HG03280 (cell line): ENCODE measurements at regions not wholly inside any gene's neighbourhood (a gene's known extent, or its start where the extent isn't known, plus 50 kb on each side); places are given as distances from the start of the nearest gene placed in this dataset.
A peak's percentile ranks its signal among the peaks of the same experiment; 100 is the strongest.
"Not testable (repeated sequence)": the region's sequence is repeated elsewhere in the genome, so short reads cannot be mapped to it uniquely, and the experiment has no call there.

Source experiments
- ATAC-seq: cut with Tn5 transposase; IDR thresholded peaks from one replicate; pipeline ENCODE4 v1.9.1; 2021; ENCODE audit warnings: mild to moderate bottlenecking, moderate library complexity; ENCODE audit not compliant: unreplicated experiment

DNA sequence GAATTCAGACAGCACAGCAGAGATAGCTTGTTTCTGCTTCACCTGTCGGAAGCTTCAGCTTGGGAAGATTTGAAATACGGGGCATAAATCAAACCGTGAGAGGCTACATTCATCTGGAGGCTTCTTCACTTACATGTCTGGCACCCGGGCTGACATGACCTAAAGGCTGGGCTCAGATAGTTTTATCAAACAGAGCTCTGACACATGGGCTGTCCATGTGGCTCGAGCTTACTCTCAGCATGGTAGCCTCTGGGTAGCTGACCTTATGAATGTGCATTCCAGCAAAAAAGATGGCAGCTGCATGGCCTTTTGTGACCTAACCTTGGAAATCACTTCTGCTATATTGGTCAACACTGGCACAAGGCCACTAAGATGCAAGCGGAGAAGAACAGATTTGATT, 414.5 kb downstream of the NDFIP2 start:
- ATAC-seq: no peak

DNA sequence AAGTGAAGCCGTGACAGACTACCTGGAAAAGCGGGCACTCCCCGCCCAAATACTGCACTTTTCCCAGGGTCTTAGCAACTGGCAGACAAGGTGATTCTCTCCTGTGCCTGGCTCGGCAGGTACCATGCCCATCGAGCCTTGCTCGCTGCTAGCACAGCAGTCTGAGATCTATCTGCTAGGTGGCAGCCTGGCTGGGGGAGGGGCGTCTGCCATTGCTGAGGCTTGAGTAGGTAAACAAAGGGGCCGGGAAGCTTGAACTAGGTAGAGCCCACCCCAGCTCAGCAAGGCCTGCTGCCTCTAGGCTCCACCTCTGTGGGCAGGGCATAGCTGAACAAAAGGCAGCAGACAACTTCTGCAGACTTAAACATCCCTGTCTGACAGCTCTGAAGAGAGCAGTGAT, 406.3 kb downstream of the NDFIP2 start:
- not testable (repeated sequence) for ATAC-seq

DNA sequence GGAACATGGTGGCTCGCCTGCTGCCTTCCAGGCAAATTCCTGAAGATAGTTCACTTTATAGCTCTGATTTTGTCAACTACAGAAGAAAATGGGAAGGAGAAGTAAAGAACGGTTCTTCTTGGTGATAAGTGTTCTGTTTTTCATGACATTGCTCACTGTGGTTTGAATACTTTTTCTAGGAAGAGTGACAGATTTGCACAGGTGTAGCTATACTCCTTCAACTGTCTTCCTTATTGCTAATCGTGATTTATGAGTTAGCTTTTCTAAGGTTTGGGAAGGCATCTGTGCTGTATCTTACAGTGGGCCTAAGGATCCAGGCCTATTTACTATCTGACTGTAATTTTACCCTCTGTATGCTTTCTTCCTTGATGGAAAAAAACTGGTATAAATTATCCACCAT, 405.6 kb downstream of the NDFIP2 start:
- ATAC-seq: no peak

DNA sequence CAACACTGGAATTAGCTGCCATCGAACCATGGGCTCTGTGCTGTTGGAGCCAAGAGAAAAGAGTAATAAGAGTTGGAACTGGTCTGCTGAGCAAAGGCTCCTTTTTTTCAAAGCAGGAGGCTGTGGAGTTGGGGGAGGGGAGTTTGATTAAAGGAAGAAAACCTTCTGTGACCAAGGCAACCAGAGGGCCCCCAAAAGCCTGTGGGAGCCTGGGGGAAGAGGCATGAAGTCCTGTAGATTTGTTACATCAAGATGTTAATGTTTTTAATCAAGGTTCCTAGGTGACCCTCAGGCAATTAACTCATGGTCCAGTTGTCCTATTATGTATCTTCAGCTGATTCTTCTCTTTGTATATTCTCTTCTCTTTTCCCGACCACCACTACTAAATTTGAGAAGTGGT, 403.9 kb downstream of the NDFIP2 start:
- ATAC-seq: no peak

DNA sequence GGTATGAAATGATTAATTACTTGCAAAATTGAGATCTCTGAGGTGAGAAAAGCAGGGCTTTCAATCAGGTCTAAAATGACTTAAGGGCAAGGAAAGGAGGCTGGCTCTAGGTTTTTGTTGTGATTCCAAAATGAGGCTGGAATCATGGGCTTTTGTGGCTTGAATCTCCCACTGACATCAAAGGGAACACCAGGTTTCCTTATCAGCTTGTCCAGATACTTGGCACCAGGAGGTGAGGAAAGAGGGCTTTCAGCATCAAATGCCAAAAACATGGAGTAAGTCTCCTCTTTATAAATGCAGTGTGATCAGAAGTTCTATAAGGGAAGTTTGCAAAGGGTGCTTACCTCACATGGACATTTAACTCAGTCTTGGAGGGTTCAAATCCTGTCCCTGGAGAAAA, 402.3 kb downstream of the NDFIP2 start:
- no peak for ATAC-seq

DNA sequence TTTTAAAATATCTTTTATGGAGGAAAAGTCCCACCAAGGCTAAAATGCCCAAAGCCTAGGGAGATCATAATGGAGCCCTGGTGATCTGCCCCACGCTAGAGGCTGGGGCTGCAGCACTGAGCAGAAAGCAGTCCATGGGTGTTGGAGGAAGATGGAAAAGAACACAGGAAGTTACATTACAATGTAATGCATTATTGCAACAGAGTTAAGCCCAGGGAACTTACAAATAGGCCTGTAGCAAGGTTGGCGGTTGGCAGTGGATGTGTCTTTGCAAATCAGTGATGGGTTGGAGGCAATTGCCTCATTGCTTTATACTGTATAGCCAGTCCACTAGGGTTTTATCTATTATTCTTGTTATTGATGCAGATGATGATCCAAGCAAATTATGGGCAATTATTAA, 399.9 kb downstream of the NDFIP2 start:
- no peak for ATAC-seq

DNA sequence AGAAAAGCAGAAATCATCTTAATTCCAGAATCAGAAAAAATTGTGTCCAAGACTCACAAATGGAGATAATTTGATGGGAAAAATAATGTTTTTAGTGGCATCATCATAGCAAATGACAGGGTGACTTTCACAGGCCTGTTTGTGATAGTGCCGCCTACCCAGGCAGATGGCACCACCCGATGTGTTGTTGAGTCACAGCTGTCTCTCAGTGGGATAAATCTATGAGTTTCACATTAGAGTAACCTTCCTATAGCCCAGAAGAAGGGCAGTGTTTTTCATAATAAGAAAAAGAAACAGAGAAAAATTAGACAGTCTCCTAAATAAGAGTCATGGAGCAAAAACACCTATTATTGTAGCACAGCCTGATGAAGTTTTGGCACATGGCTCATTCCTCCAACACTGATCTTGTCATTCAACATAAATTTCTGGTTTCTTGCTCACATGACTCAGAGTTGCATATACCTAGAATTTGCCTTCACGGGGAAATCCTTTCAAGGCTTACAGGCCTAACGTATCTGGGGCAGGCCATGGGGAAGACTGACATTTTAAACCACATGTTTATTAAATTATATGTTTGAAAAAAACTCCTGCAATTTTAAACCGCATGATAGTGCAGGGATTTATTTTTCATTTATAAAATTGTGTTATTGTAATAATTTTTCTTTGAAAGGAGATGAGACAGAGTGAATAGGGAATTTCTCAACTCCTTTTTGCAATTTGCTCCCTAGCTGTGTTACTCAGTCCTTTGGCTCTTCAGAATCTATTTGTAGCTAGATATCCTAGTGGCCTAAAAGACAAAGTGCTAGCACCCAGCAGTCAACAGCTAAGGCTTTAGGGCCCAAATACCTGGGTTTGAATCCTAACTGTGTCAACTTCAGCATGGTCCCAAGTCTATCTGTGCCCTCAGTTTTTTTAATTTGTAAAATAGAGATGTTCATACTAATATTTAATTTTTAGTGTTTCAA, 393.7 kb downstream of the NDFIP2 start:
- ATAC-seq: peak; percentile 51

DNA sequence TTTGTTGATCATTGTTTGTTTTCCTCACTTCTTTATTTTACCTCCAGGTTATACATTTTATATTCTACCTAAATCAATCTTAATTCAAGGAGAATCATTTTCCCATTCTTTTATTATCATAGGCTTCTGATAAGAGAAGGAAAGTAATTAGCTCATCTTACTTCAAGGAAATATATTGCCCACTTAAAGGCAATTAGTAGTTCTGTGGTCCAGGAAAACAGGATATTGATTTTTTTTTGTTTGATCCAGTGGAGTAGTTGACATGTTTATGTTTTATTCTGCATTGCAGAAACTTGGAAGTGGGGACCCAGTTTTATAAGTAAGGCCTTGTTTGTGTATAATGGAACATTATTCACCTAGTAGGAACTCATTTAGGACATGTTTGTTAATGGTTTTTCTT, 390.6 kb downstream of the NDFIP2 start:
- no peak for ATAC-seq

DNA sequence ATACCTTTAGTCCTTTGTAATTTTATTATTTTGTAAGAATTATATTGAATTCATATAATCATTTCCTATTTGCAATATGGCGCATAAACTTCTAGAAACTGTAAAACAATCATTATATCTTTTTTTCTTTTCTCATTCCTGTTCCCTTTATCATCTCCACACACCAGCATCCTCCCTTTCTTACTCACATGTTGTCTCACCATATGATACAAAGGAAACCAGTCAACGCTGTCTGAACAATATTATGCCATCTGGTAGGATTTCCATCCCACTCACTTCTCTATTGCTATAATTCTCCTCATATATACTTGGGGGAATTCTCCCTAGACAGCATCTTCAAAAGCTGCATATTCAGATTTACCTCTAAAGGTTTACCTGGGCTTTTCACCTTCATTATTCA, 389.8 kb downstream of the NDFIP2 start:
- no peak for ATAC-seq

DNA sequence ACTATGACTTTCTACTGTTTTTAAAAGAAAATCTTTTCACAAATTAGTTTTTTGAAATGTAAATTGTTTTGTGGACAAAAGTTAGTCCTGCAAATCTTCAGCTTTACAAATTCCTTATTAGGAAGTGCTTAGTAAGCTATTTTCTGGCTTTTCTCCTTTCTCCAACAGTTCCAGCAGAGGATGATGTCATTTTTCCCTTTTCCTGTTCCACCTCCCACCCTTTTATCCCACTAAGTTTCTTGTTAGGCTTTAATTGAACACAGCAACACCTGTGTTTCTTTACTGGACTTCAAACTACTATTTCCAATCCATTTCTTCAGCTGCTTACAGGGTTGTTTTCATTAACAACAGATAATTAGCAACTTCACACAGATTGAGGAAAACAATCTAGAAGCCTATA, 389.2 kb downstream of the NDFIP2 start:
- ATAC-seq: no peak

DNA sequence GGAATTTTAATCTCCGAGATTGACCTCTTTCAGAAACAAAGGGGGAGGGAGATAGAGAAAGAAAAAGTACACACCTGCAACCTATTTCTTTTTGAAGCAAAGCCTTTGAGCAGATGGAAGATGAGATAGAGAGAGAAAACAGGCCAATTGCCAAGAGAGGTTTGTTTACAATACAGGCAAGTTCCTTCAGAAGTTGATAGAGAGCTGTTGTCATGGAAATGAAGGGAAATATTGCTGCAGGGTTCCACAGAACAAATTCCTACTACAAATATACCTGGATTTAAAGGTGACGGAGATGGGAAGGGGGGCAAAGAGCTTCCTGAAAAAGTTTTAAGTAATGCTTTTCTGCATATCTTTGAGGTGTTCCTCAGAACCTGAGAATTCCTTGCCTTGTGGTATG, 388.4 kb downstream of the NDFIP2 start:
- ATAC-seq: no peak

DNA sequence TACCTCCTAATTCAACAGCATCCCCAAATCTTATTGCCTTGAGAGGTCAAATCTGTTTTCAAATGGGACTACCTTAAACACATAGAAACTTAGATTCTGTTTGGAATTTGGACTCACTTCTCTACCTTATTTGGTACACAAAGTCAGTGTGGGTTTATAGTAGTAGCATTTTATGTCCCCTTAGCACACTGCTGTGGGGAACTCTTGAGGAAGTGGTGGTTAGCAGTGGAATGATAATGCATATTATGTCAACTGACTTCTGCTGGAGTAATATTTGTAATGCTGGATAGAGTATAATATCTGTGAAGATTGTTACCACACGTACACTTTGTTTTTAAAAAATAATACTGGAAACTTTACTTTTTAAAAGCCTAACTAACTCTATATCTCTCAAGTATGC, 386.3 kb downstream of the NDFIP2 start:
- ATAC-seq: no peak

DNA sequence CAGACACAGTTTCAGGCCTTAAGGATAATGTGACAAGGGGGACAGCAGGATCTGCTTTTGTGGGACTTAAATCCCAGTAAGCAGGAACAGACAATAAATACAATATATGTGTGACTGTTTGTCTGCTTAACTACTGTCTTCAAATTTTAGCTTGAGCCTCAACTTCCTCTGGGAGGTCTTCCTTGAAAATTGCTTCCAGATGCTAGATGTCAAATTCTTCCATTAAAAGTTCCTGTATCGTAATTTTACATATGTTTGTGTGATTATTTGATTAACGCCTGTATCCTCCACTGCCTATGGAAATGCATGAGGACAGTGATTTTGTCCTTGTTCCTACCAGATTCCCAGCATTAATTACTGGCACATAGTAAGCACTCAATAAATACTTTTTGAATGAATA, 385.5 kb downstream of the NDFIP2 start:
- ATAC-seq: no peak

DNA sequence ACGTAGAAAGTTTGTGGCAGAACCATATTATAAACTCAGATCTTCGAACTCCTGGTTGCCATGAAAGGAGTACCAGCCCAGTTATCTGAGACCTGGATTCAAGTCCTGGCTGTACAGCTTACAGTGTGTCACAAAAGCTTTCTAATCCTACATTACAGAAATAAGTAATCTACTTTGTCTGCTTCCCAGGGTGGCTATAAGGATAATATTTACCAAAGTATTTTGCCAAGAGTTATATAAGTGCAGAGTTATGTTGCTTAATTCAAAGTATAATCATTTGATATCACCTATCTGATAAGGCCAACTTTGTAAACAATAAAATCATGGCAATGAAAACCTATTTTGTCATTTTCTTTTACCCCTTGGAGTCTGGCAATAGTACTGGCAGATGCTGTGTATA, 381.6 kb downstream of the NDFIP2 start:
- no peak for ATAC-seq

DNA sequence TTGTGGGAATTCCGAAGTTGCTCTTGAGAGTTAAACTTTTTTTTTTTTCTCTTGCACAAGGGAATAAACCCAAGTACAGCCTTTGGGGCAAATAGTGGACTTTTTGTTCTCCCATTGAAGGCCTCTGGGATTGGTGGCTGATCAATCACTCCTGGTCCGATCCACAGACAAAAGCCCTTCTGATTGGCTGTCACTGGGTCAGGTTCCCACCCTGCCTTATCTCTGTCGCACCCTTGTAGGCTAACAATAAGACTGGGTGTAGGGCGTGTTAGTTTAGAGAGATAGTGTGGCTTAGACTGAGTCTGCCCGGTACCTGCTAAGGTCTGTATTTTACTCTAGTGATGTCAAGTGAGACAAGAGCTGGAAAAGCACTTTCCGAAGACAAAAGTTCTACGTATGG, 380.8 kb downstream of the NDFIP2 start:
- ATAC-seq: no peak

DNA sequence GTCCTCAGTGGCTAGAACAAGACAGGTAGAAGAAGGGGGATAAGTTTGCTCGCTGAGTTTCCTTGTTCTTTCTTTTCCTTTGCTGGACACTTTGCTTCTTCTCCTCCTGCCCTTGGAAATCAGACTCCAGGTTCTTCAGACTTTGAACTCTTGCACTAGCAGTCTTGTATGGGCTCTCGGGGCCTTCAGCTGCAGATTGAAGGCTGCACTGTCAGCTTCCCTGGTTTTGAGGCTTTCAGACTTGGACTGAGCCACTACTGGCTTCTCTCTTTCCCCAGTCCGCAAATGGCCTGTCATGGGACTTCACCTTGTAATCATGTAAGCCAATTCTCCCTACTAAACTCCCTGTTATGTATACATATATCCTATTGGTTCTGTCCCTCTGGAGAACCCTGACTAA, 379.8 kb downstream of the NDFIP2 start:
- ATAC-seq: no peak

DNA sequence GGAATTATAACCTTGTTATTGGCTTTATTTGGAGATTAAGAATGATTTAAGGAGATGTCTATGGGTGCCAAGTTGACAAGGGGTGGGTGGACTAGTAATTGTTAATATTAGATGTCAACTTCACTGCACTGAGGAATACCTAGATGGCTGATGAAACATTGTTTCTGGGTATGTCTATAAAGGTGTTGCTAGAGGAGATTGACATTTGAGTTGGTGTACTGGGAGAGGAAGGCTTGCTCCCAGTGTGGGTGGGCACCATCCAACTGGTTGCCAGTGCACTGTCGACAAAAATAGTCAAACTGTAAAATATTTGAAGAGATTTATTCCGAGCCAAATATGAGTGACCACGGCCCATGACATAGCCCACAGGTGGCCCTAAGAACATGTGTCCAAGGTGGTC, 378.8 kb downstream of the NDFIP2 start:
- ATAC-seq: no peak

DNA sequence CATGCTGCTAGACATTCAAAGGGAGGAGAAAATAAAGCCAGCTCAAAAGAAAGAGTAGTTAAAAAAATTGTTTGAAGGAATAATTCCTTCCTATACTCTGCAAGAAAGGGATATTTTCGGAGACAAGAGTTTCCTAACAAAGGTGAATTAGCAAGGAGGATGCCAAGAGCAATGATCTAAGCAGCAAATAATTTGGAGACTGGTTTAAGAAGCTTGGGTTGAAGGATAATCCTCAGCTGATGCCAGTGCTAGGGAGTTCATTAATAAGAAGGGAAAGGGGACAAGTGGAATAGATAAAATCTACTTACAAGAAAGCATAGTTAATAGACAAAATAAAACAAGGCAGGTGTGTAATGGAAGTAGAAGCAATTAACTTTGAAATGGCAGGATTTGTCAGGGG, 372.3 kb downstream of the NDFIP2 start:
- ATAC-seq: no peak

DNA sequence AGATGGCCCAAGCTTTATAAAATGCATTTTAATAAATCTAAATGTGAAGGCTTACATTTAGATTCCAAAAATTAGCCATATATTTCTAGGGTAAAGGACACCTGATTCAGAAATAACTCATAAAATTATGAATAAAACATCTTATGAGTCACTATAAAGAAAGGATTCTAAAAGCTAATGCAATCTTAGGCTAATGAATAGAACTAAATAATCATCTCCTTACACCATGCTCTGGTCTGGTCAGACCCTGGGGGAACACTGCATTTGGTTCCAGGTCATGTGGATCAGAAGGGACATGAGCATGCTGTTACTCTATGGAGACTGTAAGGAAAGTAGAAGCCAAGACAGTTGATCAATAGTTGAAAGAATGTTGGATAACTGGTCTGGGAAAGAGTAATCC, 370.4 kb downstream of the NDFIP2 start:
- no peak for ATAC-seq

DNA sequence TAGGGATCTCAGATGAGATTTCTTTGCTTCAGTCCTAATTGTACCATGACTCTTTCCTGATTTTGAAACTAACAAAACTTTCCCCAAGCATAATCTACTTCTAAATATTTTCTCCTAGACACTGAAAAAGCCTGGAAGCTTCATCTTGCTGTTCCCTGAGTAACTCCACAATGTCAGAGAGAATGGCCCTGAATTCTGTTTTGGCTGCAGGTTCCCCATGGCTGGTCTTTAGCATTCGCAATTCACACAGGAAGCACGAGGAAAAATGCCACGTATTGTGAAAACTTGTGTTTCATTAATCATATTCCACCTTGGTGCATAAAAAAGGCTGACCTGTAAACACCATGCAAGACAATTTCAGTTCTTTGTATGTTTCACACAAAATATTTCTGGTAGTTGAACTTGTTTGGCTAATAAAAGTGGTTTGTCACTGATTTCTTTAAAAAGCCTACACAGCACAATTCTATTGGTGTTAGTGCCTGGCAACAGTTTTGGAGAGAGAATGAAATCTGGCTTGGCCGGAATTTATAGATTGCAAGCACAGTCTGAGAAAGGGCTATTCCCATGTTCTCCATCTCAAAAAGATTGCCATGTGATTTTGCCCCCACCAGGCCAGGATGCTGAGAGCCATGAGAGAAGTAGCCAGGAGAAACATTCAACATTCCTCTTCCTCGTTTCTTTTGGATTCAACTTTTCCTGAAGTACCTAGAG, 367.1 kb downstream of the NDFIP2 start:
- no peak for ATAC-seq

DNA sequence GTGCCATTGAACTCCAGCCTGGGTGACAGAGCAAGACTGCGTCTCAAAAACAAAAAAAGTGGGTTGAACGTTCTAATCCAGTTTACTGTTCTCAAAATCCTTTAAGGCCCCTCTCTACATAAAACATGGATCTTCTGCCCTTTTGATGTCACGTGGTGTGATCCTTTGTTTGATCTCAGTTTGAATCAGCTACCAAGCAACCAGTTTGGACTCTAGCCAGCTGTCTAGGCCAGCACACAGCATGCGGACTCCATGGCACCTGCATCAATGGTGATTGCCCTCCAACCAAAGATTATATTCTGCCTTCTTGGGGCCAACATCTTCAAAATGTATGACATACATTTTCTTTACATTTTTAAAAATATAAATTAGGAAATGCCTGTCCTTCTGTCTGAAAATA, 365.4 kb downstream of the NDFIP2 start:
- no peak for ATAC-seq

DNA sequence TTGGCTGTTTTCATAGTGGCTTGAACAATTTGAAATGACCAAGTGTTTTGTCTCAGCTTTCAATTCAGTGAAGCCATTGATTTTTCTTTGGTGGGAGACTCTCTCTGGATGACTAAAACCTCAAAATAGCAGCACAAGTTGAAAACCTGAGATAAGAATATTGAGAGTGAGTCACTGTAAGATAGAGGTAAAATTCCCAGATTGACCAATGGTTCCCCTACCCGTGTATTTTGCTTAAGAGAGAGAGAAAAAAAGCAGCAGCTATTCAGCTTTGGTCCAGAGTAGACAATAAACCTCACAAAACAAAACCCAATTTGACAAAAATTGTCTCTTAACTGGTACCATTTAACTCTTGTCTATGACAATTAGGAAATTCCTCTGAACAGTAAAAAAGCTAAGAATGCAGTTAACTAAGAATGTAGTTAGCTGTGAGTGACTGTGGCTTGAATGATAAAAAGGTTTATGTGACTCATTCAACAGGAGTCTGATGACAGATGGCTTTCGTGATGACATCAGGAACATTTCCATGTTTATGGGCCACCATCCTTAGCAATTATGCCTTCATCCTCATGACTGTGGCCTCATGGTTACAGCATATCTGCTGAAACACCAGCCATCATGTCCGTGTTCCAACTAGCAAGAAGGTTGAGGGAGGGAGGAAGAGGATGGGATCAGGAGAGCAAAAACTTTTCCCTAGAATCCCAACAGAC, 356.9 kb downstream of the NDFIP2 start:
- ATAC-seq: no peak
